ENCODE measurements at regions not wholly inside any gene's neighbourhood (a gene's known extent, or its start where the extent isn't known, plus 50 kb on each side); places are given as distances from the start of the nearest gene placed in this dataset.
A peak's percentile ranks its signal among the peaks of the same experiment; 100 is the strongest.

- no peak for DNase-seq (ENCODE audit: low spot score)
These were observed 190.7 kb downstream of the INSIG2 start for GRCh38 chr2:118279005-118279404.

- no peak for DNase-seq (ENCODE audit: low spot score)
These were observed 189.8 kb downstream of the INSIG2 start for GRCh38 chr2:118278046-118278445.

- DNase-seq (ENCODE audit: low spot score): no peak
These were observed 186.7 kb downstream of the INSIG2 start for GRCh38 chr2:118274841-118275510.

- DNase-seq (ENCODE audit: low spot score): no peak
These were observed 184.1 kb downstream of the INSIG2 start for GRCh38 chr2:118272391-118272790.

GRCh38 chr2:118269408-118270051 is 181.3 kb downstream of the INSIG2 start:
- DNase-seq (ENCODE audit: low spot score): no peak

- DNase-seq (ENCODE audit: low spot score): no peak
These were observed 180.0 kb downstream of the INSIG2 start for GRCh38 chr2:118268268-118268667.

- no peak for DNase-seq (ENCODE audit: low spot score)
These were observed 177.7 kb downstream of the INSIG2 start for GRCh38 chr2:118265873-118266455.

GRCh38 chr2:118264232-118264990 is 176.1 kb downstream of the INSIG2 start:
- no peak for DNase-seq (ENCODE audit: low spot score)

- no peak for DNase-seq (ENCODE audit: low spot score)
These were observed 169.4 kb downstream of the INSIG2 start for GRCh38 chr2:118257696-118258095.

GRCh38 chr2:118255771-118256372 is 167.6 kb downstream of the INSIG2 start:
- DNase-seq (ENCODE audit: low spot score): peak; percentile 57

GRCh38 chr2:118255301-118255700 is 167.0 kb downstream of the INSIG2 start:
- DNase-seq (ENCODE audit: low spot score): peak; percentile 23

- DNase-seq (ENCODE audit: low spot score): no peak
These were observed 165.8 kb downstream of the INSIG2 start for GRCh38 chr2:118254116-118254515.

- no peak for DNase-seq (ENCODE audit: low spot score)
These were observed 163.2 kb downstream of the INSIG2 start for GRCh38 chr2:118251427-118251826.

GRCh38 chr2:118250463-118250862 is 162.2 kb downstream of the INSIG2 start:
- DNase-seq (ENCODE audit: low spot score): no peak

- no peak for DNase-seq (ENCODE audit: low spot score)
These were observed 161.7 kb downstream of the INSIG2 start for GRCh38 chr2:118250001-118250400.

GRCh38 chr2:118249531-118249930 is 161.3 kb downstream of the INSIG2 start:
- DNase-seq (ENCODE audit: low spot score): no peak

GRCh38 chr2:118246726-118247125 is 158.5 kb downstream of the INSIG2 start:
- DNase-seq (ENCODE audit: low spot score): no peak

- no peak for DNase-seq (ENCODE audit: low spot score)
These were observed 157.8 kb downstream of the INSIG2 start for GRCh38 chr2:118246079-118246478.

- DNase-seq (ENCODE audit: low spot score): no peak
These were observed 156.4 kb downstream of the INSIG2 start for GRCh38 chr2:118244686-118245085.

GRCh38 chr2:118243031-118243430 is 154.8 kb downstream of the INSIG2 start:
- no peak for DNase-seq (ENCODE audit: low spot score)

GRCh38 chr2:118242216-118242615 is 153.9 kb downstream of the INSIG2 start:
- DNase-seq (ENCODE audit: low spot score): no peak

- no peak for DNase-seq (ENCODE audit: low spot score)
These were observed 152.9 kb downstream of the INSIG2 start for GRCh38 chr2:118241128-118241527.

All from iPS-NIHi11 (cell line).